ENCODE measurements at regions not wholly inside any gene's neighbourhood (a gene's known extent, or its start where the extent isn't known, plus 50 kb on each side); places are given as distances from the start of the nearest gene placed in this dataset.

- no peak overlapping the region for H3K4me3 ChIP-seq (ENCODE audit: low read depth, low read length)
- DNase-seq (ENCODE audit: low read depth), result no peak
- TF ChIP-seq CTCF (conservative IDR thresholded peaks at IDR 0.05; ENCODE audit: low read depth, low read length), result no peak
These were observed 333.8 kb upstream of the CTNND2 start for GRCh38 chr5:12237837-12238575.

- no peak for DNase-seq (ENCODE audit: low read depth)
- no peak overlapping the region for H3K4me3 ChIP-seq (ENCODE audit: low read depth, low read length)
- no peak for TF ChIP-seq CTCF (conservative IDR thresholded peaks at IDR 0.05; ENCODE audit: low read depth, low read length)
These were observed 326.4 kb upstream of the CTNND2 start for GRCh38 chr5:12230659-12231058.

GRCh38 chr5:12217039-12217438, 312.8 kb upstream of the CTNND2 start:
- DNase-seq (ENCODE audit: low read depth), result no peak
- H3K4me3 ChIP-seq (ENCODE audit: low read depth, low read length), result no peak overlapping the region
- no peak for TF ChIP-seq CTCF (conservative IDR thresholded peaks at IDR 0.05; ENCODE audit: low read depth, low read length)

GRCh38 chr5:12214267-12215015, 310.2 kb upstream of the CTNND2 start:
- TF ChIP-seq CTCF (conservative IDR thresholded peaks at IDR 0.05; ENCODE audit: low read depth, low read length), result no peak
- H3K4me3 ChIP-seq (ENCODE audit: low read depth, low read length), result no peak overlapping the region
- no peak for DNase-seq (ENCODE audit: low read depth)

GRCh38 chr5:12208366-12209100, 304.3 kb upstream of the CTNND2 start:
- H3K4me3 ChIP-seq (ENCODE audit: low read depth, low read length), result no peak overlapping the region
- TF ChIP-seq CTCF (conservative IDR thresholded peaks at IDR 0.05; ENCODE audit: low read depth, low read length), result no peak
- no peak for DNase-seq (ENCODE audit: low read depth)

- DNase-seq (ENCODE audit: low read depth), result no peak
- TF ChIP-seq CTCF (conservative IDR thresholded peaks at IDR 0.05; ENCODE audit: low read depth, low read length), result no peak
- H3K4me3 ChIP-seq (ENCODE audit: low read depth, low read length), result no peak overlapping the region
These were observed 300.5 kb upstream of the CTNND2 start for GRCh38 chr5:12204761-12205160.
